Astrocyte (in vitro differentiated cells and primary cell): ENCODE measurements at regions not wholly inside any gene's neighbourhood (a gene's known extent, or its start where the extent isn't known, plus 50 kb on each side); places are given as distances from the start of the nearest gene placed in this dataset.

Experiments
- EZH2 ChIP-seq: IDR thresholded peaks from 2 replicates; pipeline ENCODE4 v1.6.1; 2012; ENCODE audit warnings: mild to moderate bottlenecking, low read length, inconsistent platforms; ENCODE audit not compliant: insufficient read depth
- TF ChIP-seq, protein P1 (sequence below): IDR thresholded peaks from 2 replicates; pipeline ENCODE4 v1.5.1; 2011; ENCODE audit warnings: low read depth, mild to moderate bottlenecking, inconsistent platforms, low read length, moderate library complexity; ENCODE audit not compliant: insufficient read depth

DNA sequence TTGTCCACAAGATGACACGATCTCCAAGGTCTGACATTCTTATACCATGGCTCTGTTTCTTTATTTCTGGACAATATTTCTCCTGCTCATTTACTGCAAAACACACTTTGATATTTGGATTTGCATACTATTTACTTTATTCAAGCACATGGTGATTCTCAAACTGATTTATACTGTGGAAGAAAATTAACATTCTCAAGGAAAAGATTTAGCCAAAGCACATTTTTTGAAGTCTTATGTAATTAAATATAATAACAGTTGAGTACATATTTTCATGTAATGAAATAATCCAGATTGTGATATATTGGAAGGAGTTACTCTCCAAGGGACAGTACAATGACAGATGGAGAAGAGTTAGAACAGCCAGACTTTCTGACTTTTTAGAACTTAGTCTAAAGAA lies 155.8 kb upstream of the CT83 start:
- no peak for TF ChIP-seq EZH2
- TF ChIP-seq, protein P1, sequence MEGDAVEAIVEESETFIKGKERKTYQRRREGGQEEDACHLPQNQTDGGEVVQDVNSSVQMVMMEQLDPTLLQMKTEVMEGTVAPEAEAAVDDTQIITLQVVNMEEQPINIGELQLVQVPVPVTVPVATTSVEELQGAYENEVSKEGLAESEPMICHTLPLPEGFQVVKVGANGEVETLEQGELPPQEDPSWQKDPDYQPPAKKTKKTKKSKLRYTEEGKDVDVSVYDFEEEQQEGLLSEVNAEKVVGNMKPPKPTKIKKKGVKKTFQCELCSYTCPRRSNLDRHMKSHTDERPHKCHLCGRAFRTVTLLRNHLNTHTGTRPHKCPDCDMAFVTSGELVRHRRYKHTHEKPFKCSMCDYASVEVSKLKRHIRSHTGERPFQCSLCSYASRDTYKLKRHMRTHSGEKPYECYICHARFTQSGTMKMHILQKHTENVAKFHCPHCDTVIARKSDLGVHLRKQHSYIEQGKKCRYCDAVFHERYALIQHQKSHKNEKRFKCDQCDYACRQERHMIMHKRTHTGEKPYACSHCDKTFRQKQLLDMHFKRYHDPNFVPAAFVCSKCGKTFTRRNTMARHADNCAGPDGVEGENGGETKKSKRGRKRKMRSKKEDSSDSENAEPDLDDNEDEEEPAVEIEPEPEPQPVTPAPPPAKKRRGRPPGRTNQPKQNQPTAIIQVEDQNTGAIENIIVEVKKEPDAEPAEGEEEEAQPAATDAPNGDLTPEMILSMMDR = no peak
